IMR-90 (cell line): ENCODE measurements at regions not wholly inside any gene's neighbourhood (a gene's known extent, or its start where the extent isn't known, plus 50 kb on each side); places are given as distances from the start of the nearest gene placed in this dataset.

Experiments used
- ATAC-seq: fragments of 200-7000 bp; cut with Tn5 transposase; 2 replicates; pipeline ENCODE4 v1.9.1; 2020; ENCODE audit warnings: low read depth, mild to moderate bottlenecking, moderate library complexity
- BruUV-seq: library from RNA; stranded (reverse); fragments of 400-500 nt; replicated peaks from 2 replicates; lab custom pipeline; 2021; lab: Mats Ljungman, UMichigan
- CTCF ChIA-PET: fragments of 300-600 bp; formaldehyde crosslinking; extraction: SDS; loops from one replicate; lab custom pipeline; 2021; ENCODE audit warnings: antibody characterized with exemption; lab: Yijun Ruan, JAX
- POLR2A ChIA-PET: fragments of 300-600 bp; sonication (Branson Sonifier 250); formaldehyde crosslinking; loops from one replicate; lab custom pipeline; 2022; ENCODE audit warnings: antibody characterized with exemption; ENCODE audit not compliant: unreplicated experiment; lab: Charles Lee
- DNase-seq: peaks from one replicate; pipeline ENCODE4 v3.0.0; 2013
- H2AFZ ChIP-seq: replicated peaks from 2 replicates; pipeline ENCODE3; 2013; ENCODE audit warnings: low read length, mild to moderate bottlenecking; ENCODE audit not compliant: poor library complexity
- H2AK5ac ChIP-seq: 2 replicates; pipeline ENCODE4 v1.6.1; 2013; ENCODE audit warnings: low read depth, low read length, inconsistent platforms
- H2AK9ac ChIP-seq: replicated peaks from 2 replicates; pipeline ENCODE3; 2013; ENCODE audit warnings: mild to moderate bottlenecking, low read depth, low read length, moderate library complexity; ENCODE audit not compliant: poor library complexity
- H2BK120ac ChIP-seq: 2 replicates; pipeline ENCODE4 v1.6.1; 2013; ENCODE audit warnings: low read depth, low read length, inconsistent platforms
- H2BK15ac ChIP-seq: 3 replicates; pipeline ENCODE4 v1.6.1; 2013; ENCODE audit warnings: low read depth, low read length, inconsistent platforms
- H2BK20ac ChIP-seq: 2 replicates; pipeline ENCODE4 v1.6.1; 2013; ENCODE audit warnings: low read depth, mild to moderate bottlenecking, inconsistent platforms, low read length, moderate library complexity
- H2BK5ac ChIP-seq: 2 replicates; pipeline ENCODE4 v1.6.1; 2013; ENCODE audit warnings: mild to moderate bottlenecking, low read depth, low read length, inconsistent platforms; ENCODE audit not compliant: poor library complexity, severe bottlenecking
- H3K14ac ChIP-seq: replicated peaks from 2 replicates; pipeline ENCODE4 v1.6.1; 2013; ENCODE audit warnings: low read depth, low read length, inconsistent platforms
- H3K18ac ChIP-seq: 2 replicates; pipeline ENCODE4 v1.6.1; 2013; ENCODE audit warnings: low read depth, low read length, control low read depth
- H3K23ac ChIP-seq: 2 replicates; pipeline ENCODE4 v1.6.1; 2013; ENCODE audit warnings: low read depth, low read length, inconsistent platforms
- H3K27ac ChIP-seq: 2 replicates; pipeline ENCODE4 v1.5.1; 2013; ENCODE audit warnings: mild to moderate bottlenecking, control low read depth, low read length; ENCODE audit not compliant: insufficient read depth
- H3K27me3 ChIP-seq: 2 replicates; pipeline ENCODE4 v1.6.1; 2013; ENCODE audit warnings: low read length; ENCODE audit not compliant: control insufficient read depth, insufficient read depth
- H3K36me3 ChIP-seq: 2 replicates; pipeline ENCODE4 v1.6.1; 2013; ENCODE audit warnings: low read length, mixed read lengths; ENCODE audit not compliant: control insufficient read depth, insufficient read depth
- H3K4ac ChIP-seq: 2 replicates; pipeline ENCODE4 v1.6.1; 2013; ENCODE audit warnings: low read depth, low read length, inconsistent platforms
- H3K4me1 ChIP-seq: 2 replicates; pipeline ENCODE4 v1.6.1; 2013; ENCODE audit warnings: low read length, mixed read lengths; ENCODE audit not compliant: control insufficient read depth, insufficient read depth
- H3K4me2 ChIP-seq: 2 replicates; pipeline ENCODE4 v1.6.1; 2013; ENCODE audit warnings: low read depth, mild to moderate bottlenecking, control low read depth, low read length, moderate library complexity
- H3K4me3 ChIP-seq: 2 replicates; pipeline ENCODE4 v1.5.1; 2013; ENCODE audit warnings: low read depth, mild to moderate bottlenecking, control low read depth, low read length, moderate library complexity; ENCODE audit not compliant: insufficient read depth
- H3K56ac ChIP-seq: 2 replicates; pipeline ENCODE4 v1.6.1; 2013; ENCODE audit warnings: low read length, inconsistent platforms; ENCODE audit not compliant: insufficient read depth; ENCODE audit errors: extremely low read depth
- H3K79me1 ChIP-seq, 2 experiments: 2 replicates each; pipeline ENCODE4 v1.6.1; 2013; ENCODE audit warnings: low read length in 2 of 2, inconsistent platforms in 1 of 2, low read depth in 1 of 2
- H3K9ac ChIP-seq: 2 replicates; pipeline ENCODE4 v1.6.1; 2013; ENCODE audit warnings: low read depth, low read length, control low read depth
- H3K9me1 ChIP-seq: 2 replicates; pipeline ENCODE4 v1.6.1; 2013; ENCODE audit warnings: low read length, inconsistent platforms; ENCODE audit not compliant: insufficient read depth
- H3K9me3 ChIP-seq: 2 replicates; pipeline ENCODE4 v1.6.1; 2013; ENCODE audit warnings: low read length; ENCODE audit not compliant: control insufficient read depth, insufficient read depth
- H4K20me1 ChIP-seq: 2 replicates; pipeline ENCODE4 v1.6.1; 2013; ENCODE audit warnings: low read length, inconsistent platforms; ENCODE audit not compliant: insufficient read depth
- H4K5ac ChIP-seq: 2 replicates; pipeline ENCODE4 v1.6.1; 2013; ENCODE audit warnings: mild to moderate bottlenecking, low read depth, low read length, control low read depth
- H4K8ac ChIP-seq, 2 experiments: 2 replicates each; pipeline ENCODE4 v1.6.1; 2013; ENCODE audit warnings: low read depth in 2 of 2, low read length in 2 of 2, control low read depth in 1 of 2, inconsistent platforms in 1 of 2
- H4K91ac ChIP-seq: 2 replicates; pipeline ENCODE4 v1.6.1; 2013; ENCODE audit warnings: low read depth, low read length, inconsistent platforms; ENCODE audit not compliant: insufficient read depth
- BHLHE40 ChIP-seq: fragments of 150-350 bp; IDR thresholded peaks from 2 replicates; pipeline ENCODE4 v1.6.1; 2016; ENCODE audit warnings: mild to moderate bottlenecking, low read depth, low read length
- CEBPB ChIP-seq: IDR thresholded peaks from 2 replicates; pipeline ENCODE4 v1.6.1; 2012; ENCODE audit warnings: low read depth, low read length, improper control_type of control experiment
- CHD1 ChIP-seq: IDR thresholded peaks from 2 replicates; pipeline ENCODE4 v1.6.1; 2012; ENCODE audit warnings: low read depth, low read length, improper control_type of control experiment
- FOS ChIP-seq: fragments of 150-350 bp; IDR thresholded peaks from 2 replicates; pipeline ENCODE4 v1.6.1; 2016; ENCODE audit warnings: low read depth, low read length
- MAZ ChIP-seq: IDR thresholded peaks from 2 replicates; pipeline ENCODE4 v1.6.1; 2012; ENCODE audit warnings: low read depth, mild to moderate bottlenecking, low read length, improper control_type of control experiment, moderate library complexity, borderline replicate concordance
- MXI1 ChIP-seq: IDR thresholded peaks from 2 replicates; pipeline ENCODE4 v1.6.1; 2012; ENCODE audit warnings: low read depth, mild to moderate bottlenecking, low read length, moderate library complexity, borderline replicate concordance
- NFE2L2 ChIP-seq: fragments of 150-350 bp; IDR thresholded peaks from 2 replicates; pipeline ENCODE4 v1.6.1; 2016; ENCODE audit warnings: low read depth, mild to moderate bottlenecking, low read length
- POLR2A ChIP-seq: IDR thresholded peaks from 2 replicates; pipeline ENCODE4 v1.6.1; 2012; ENCODE audit warnings: mild to moderate bottlenecking, low read depth, low read length
- RAD21 ChIP-seq: IDR thresholded peaks from 2 replicates; pipeline ENCODE4 v1.6.1; 2012; ENCODE audit warnings: low read length, improper control_type of control experiment
- RCOR1 ChIP-seq: IDR thresholded peaks from 2 replicates; pipeline ENCODE4 v1.6.1; 2012; ENCODE audit warnings: mild to moderate bottlenecking, low read length, improper control_type of control experiment; ENCODE audit not compliant: insufficient replicate concordance
- RFX5 ChIP-seq: IDR thresholded peaks from 2 replicates; pipeline ENCODE4 v1.8.0; 2012; ENCODE audit warnings: low read depth, mild to moderate bottlenecking, low read length, moderate library complexity
- SMC3 ChIP-seq: fragments of 150-350 bp; IDR thresholded peaks from 2 replicates; pipeline ENCODE4 v1.6.1; 2016; ENCODE audit warnings: low read depth, mild to moderate bottlenecking, antibody characterized with exemption, low read length, moderate library complexity
- dilution Hi-C: fragments of 300-500 bp; cut with HindIII; formaldehyde crosslinking; loops from one replicate; pipeline ENCODE4 v1.14.3; 2018; ENCODE audit warnings: low sequenced_read_pairs; ENCODE audit not compliant: unreplicated experiment
- in situ Hi-C: fragments of 300-500 bp; cut with MboI; formaldehyde crosslinking; loops from 3 replicates; pipeline ENCODE4 v1.14.3; 2019; ENCODE audit warnings: low sequenced_read_pairs, inconsistent platforms, mixed read lengths
- intact Hi-C: fragments of 100-400 bp; cut with micrococcal nuclease; formaldehyde crosslinking; loops from 2 replicates; pipeline ENCODE4 v1.10.0; 2022
- TF ChIP-seq, protein P1 (sequence below): fragments of 150-350 bp; IDR thresholded peaks from 2 replicates; pipeline ENCODE4 v1.6.1; 2016; ENCODE audit warnings: low read depth, mild to moderate bottlenecking, low read length, moderate library complexity, borderline replicate concordance
- TF ChIP-seq, protein P2 (sequence below): fragments of 150-350 bp; IDR thresholded peaks from 2 replicates; pipeline ENCODE4 v1.6.1; 2017; ENCODE audit warnings: mild to moderate bottlenecking, antibody characterized with exemption, low read length, low read depth
- TF ChIP-seq, protein P3 (sequence below): conservative IDR thresholded peaks from 2 replicates; pipeline ENCODE4 v1.5.1; 2012; ENCODE audit warnings: mild to moderate bottlenecking, low read depth, low read length, improper control_type of control experiment

DNA sequence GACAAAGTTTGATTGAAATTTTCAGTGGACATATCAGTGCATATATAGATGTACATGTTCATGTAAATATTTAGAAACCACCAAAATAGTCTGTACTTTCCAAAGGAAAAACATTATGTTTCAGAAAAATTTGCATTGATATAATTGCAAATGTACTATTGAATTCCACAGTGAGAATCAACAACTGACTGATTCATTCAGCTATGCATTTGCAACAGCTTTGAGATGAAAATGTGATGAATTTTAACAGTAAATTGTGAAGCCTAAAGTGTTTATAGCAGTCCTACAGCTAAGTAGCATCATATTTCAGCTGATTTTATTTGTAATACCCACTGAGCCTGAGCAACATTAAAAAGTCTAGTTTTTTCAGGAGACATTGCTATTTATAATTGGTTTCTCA is 1647.4 kb upstream of the DDX18 start:
- no peak overlapping the region for H3K14ac ChIP-seq
- no peak overlapping the region for H2BK15ac ChIP-seq
- ChIA-PET CTCF (no interaction called here), POLR2A (no interaction called here)
- ATAC-seq = no peak
- no peak overlapping the region for H4K91ac ChIP-seq
- H2BK120ac ChIP-seq = no peak overlapping the region
- H2AK9ac ChIP-seq = no peak overlapping the region
- DNase-seq = no peak
- H3K9ac ChIP-seq = no peak overlapping the region
- no peak overlapping the region for H3K4me2 ChIP-seq
- no peaks in the 10 kb centered on the region for H3K36me3 ChIP-seq
- peaks cover 5% of the 10 kb centered on the region; the same call in 1 of the 2 replicates for H3K9me3 ChIP-seq
- no peak overlapping the region for H2BK20ac ChIP-seq
- no peak overlapping the region for H3K4me3 ChIP-seq
- H4K20me1 ChIP-seq = no peaks in the 10 kb centered on the region
- dilution Hi-C loops = no loop called here
- TF ChIP-seq RFX5 = no peak
- no peak for TF ChIP-seq POLR2A
- no peak for TF ChIP-seq BHLHE40
- TF ChIP-seq SMC3 = no peak
- no peak for TF ChIP-seq CHD1
- no peak for TF ChIP-seq MXI1
- no peak for TF ChIP-seq CEBPB
- TF ChIP-seq, protein P1, sequence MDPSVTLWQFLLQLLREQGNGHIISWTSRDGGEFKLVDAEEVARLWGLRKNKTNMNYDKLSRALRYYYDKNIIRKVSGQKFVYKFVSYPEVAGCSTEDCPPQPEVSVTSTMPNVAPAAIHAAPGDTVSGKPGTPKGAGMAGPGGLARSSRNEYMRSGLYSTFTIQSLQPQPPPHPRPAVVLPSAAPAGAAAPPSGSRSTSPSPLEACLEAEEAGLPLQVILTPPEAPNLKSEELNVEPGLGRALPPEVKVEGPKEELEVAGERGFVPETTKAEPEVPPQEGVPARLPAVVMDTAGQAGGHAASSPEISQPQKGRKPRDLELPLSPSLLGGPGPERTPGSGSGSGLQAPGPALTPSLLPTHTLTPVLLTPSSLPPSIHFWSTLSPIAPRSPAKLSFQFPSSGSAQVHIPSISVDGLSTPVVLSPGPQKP = no peak
- TF ChIP-seq NFE2L2 = no peak
- TF ChIP-seq, protein P2, sequence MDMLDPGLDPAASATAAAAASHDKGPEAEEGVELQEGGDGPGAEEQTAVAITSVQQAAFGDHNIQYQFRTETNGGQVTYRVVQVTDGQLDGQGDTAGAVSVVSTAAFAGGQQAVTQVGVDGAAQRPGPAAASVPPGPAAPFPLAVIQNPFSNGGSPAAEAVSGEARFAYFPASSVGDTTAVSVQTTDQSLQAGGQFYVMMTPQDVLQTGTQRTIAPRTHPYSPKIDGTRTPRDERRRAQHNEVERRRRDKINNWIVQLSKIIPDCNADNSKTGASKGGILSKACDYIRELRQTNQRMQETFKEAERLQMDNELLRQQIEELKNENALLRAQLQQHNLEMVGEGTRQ = no peak
- TF ChIP-seq MAZ = no peak
- TF ChIP-seq FOS = no peak
- TF ChIP-seq, protein P3, sequence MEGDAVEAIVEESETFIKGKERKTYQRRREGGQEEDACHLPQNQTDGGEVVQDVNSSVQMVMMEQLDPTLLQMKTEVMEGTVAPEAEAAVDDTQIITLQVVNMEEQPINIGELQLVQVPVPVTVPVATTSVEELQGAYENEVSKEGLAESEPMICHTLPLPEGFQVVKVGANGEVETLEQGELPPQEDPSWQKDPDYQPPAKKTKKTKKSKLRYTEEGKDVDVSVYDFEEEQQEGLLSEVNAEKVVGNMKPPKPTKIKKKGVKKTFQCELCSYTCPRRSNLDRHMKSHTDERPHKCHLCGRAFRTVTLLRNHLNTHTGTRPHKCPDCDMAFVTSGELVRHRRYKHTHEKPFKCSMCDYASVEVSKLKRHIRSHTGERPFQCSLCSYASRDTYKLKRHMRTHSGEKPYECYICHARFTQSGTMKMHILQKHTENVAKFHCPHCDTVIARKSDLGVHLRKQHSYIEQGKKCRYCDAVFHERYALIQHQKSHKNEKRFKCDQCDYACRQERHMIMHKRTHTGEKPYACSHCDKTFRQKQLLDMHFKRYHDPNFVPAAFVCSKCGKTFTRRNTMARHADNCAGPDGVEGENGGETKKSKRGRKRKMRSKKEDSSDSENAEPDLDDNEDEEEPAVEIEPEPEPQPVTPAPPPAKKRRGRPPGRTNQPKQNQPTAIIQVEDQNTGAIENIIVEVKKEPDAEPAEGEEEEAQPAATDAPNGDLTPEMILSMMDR = no peak
- no peak for TF ChIP-seq RAD21
- TF ChIP-seq RCOR1 = no peak
- H3K4ac ChIP-seq = no peak overlapping the region
- H4K5ac ChIP-seq = no peak overlapping the region
- no peak overlapping the region for H4K8ac ChIP-seq
- H3K27me3 ChIP-seq = no peaks in the 10 kb centered on the region
- BruUV-seq = no TSS peak
- H3K23ac ChIP-seq = no peak overlapping the region
- no peak overlapping the region for H2AK5ac ChIP-seq
- H3K18ac ChIP-seq = no peak overlapping the region
- no peaks in the 10 kb centered on the region for H3K79me1 ChIP-seq
- intact Hi-C loops = no loop called here
- no peak overlapping the region for H2BK5ac ChIP-seq
- H3K4me1 ChIP-seq = no peaks in the 10 kb centered on the region
- in situ Hi-C loops = no loop called here
- no peak overlapping the region for H2AFZ ChIP-seq
- no peaks in the 10 kb centered on the region for H3K9me1 ChIP-seq
- H3K56ac ChIP-seq = no peak overlapping the region
- H3K27ac ChIP-seq = no peak overlapping the region
